HG03097 (cell line): ENCODE measurements at regions not wholly inside any gene's neighbourhood (a gene's known extent, or its start where the extent isn't known, plus 50 kb on each side); places are given as distances from the start of the nearest gene placed in this dataset.
"Not testable (repeated sequence)": the region's sequence is repeated elsewhere in the genome, so short reads cannot be mapped to it uniquely, and the experiment has no call there.

Experiments
- ATAC-seq: cut with Tn5 transposase; IDR thresholded peaks from one replicate; pipeline ENCODE4 v1.9.1; 2021; ENCODE audit not compliant: unreplicated experiment, low FRiP score

DNA sequence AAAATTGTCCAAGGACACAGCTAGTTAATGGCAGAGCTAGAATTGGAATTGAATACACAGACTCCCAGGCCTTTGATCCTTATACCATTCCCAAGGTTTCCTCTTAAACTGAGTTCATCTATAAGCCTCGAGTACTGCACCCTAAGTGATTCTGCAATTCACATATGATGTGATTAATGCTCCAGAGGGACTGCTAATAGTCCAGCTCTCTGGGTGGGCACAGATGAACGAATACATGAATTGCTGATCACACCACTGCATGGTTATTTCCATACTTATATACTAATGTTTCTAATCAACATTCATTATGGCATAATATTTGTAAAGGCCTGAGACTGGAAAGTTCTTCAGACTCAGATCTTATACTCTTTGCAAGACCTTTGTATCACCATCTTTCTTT is 101.8 kb downstream of the NUFIP1 start:
- no peak for ATAC-seq

DNA sequence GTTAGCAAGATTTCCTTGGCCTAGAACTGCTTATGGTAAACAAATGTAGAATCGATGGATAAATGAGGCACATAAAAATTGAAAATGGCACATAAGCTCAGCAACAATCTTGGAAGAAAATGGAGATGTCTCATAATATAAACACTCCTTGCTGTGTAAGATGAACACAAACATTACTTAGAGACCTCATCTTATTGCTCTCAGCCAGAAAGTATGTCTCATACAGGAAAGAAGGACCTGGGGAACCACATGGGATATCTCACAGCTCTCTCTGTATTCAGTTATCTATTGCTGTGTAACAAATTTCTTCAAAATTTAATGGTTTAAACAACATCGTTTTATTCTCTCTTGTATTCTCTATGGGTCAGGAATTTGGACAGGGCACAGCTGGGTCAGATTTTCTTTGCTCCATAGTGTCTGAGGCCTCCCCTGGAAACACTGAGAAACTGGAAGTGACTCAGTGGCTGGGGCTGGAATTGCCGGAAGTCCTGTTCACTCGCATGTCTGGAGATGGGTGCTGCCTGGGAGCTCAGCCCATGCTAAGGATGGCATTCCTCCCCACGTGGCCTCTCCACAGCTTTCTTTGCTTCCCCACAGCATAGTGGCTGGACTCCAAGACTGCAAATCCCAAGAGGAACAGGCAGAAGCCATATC is 105.1 kb downstream of the NUFIP1 start:
- ATAC-seq, result no peak

DNA sequence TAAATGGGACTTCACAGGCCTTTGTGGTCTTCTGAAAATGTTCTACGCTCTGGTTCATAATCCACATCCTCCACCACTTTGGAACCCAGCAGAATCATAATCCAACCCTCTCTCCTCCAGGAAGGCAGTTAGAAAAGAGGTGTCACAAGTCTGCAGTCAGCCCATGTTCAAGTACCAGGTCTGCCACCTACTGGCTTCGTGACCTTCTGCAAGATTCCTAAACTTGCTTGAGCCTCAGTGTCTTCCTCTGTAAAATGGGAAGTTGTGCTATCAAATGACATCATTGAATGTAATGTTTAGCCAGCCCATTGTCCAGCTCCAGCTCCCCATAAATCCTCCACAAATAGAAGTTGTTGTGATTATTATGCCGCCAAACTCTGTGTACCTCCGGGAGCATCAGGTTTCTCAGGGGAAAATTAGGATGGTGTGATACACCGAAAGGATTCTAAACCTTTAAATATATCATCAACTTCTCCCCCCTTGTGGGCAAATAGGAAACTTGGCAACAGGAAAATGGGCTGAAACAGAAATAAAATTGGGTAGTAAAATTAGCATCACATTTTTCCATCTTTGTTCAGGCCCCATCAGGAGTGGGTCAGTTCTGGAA is 109.7 kb downstream of the NUFIP1 start:
- ATAC-seq, result no peak

DNA sequence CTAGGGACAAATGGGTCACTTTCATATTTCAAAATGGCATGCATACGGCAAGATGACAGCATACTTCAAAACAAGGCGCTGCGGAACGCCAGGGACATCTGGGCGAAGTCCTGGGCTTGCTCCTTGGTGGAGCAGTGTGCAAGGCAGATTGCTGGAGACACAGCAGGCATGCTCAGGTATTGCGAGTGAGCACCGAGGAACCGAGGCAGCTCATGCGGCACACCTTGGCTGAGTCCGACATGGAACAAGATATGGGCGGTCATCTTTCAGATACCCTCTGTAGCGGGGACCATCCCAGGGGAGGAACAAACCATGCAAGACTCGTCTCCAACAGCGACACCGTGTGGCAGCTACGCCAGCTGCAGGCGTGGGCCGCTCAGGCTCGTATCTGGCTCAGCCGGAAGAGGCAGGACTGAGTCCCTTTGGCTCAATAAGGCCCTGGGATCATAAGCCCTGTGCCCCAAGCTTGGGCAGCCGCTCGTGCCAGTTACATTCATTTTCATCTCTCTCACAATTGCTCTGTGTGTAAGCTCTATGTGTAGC is 112.4 kb downstream of the NUFIP1 start:
- ATAC-seq, result no peak

DNA sequence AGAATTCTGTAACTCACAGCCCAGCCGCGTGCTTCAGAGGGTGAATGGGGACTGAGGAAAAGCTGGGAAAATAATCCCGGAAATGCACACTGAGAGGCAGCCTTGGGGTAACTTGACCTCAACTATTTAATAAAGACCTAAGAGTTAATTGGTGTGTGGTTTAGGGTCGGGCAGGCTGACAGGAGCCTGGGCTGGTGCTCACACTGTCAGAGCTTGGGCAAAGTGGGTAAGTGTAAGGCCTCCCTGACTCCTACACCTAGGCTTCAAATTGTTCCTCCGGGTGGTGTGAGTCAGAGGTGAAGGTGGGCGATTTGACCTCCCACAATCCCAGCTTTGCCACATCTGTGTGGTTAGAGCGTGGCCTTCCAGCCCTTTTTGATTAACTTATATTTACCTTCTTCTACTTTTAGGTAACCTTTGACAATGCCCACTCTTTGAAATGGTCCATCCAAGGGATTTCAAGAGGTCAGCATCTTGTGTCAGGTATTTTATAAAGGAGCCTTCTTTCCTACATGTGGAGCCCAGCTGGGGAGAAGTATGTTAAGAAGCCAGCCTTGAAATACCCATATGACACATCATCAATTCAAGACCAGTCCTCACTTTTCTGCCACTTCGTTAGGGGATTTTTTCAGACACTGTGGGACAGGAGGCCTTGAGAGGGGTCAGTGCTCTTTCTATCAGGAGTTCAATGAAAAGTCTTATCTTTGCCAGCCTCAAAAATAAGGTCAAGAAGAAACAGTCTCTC is 114.2 kb downstream of the NUFIP1 start:
- no peak for ATAC-seq

DNA sequence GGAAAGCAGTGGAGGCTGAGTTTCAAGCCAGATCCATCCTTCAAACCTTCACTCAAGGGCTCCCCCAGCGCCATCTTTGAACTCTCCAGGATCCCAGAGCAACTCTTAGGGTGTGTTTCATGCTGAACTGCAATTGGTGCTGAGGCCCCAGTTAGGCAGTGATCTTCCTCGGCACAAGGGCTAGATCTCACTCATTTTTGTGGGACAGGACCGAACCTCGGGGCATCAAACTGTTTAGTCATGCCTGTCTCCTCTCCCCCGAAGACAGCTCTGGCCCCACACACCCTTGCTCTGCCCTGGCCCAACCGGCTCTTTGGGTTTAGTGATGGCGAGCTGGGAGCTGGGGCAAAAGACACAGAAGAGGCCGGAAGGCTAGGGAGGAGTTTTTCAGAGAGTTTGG is 115.1 kb downstream of the NUFIP1 start:
- ATAC-seq, result no peak

DNA sequence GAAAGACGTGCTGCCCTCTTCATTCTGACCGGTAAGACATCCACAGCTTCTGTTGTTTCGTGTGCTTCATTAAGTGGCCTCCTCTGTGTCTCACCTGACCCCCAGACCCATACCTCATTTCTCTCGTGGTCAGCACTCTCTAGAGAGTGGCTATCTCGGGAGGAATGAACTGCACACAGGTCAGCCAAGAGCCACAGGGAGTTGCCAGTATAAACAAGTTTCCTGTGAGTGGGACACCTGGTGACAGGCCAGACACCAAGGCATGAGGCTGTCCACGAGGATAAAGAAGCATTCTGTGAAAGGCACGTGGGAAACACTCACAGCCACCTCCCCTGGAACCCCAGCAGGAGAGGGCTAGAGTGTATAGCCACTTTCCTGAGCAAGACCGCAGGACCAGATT is 115.8 kb downstream of the NUFIP1 start:
- ATAC-seq, result no peak

DNA sequence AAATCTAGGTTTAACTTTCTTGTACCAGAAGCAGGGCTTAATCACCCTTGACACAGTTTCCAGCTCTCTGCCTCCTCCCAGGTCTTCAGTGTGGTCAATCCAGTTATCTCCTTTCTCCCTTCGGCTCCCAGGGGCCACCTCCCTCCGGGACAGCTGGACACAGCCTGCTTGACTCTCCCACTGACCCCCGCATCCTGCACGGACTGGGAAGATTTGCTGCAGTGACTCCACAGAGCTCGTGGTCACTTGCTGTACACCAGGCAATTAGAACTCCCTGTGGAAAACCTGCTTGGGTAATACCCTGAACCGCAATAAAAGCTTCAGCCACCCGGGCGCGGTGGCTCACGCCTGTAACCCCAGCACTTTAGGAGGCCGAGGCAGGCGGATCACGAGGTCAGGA is 116.5 kb downstream of the NUFIP1 start:
- no peak for ATAC-seq

DNA sequence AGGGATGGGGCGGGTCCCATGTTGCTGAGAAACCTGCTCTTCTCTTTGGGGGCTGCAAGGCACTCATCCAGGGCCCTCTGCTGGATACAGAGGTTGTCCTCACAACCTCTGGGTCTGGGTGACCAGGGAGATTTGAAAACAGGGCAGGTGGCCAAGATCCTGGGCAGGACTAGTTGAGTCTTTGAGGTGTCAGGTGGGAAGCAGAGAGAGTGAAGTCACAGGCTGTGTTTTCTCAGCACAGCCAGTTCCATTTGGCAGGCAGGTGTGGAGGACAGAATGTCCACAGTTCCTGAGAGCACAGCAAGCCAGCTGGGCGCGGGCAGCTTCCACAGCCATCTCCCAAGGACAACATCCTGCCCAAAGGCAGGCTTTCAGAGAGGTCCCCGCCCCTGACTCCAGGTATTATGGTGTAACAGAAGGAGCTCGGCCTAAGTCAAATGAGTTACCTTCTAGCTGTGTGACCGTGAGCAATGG is 118.8 kb downstream of the NUFIP1 start:
- no peak for ATAC-seq

DNA sequence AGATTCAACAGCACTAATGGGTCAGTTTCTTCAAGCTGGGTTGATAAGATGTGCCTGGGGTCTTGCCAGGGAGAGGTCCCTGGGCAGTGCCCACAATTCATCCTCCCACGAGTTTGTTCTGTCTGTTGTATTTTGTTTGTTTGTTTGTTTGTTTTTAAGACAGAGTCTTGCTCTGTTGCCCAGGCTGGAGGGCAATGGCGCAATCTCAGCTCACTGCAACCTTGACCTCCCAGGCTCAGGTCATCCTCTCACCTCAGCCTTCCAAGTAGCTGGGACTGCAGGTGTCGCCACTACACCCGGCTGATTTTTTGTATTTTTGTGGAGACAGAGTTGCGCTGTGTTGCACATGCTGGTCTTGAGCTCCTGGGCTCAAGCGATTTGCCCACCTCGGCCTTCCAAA is 120.1 kb downstream of the NUFIP1 start:
- no peak for ATAC-seq

DNA sequence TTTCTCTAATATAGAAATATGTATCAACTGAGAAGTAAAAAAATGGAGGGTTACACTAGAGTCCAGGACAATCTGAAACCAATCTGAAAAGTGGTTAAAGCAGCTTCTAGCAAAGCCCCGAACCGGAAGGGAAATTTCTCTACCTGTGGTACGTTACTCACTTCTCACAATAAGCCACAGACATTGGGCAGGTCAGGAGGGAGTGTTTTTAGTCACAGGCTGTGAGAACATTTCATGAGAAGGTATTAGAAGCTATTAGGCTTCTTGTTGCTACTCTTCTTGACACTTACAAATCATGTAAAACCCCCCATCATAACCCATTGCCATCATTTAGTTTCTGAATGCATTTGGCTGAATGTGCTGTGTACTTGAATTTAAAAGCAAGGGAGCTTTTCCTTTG is 120.9 kb downstream of the NUFIP1 start:
- ATAC-seq, result no peak

DNA sequence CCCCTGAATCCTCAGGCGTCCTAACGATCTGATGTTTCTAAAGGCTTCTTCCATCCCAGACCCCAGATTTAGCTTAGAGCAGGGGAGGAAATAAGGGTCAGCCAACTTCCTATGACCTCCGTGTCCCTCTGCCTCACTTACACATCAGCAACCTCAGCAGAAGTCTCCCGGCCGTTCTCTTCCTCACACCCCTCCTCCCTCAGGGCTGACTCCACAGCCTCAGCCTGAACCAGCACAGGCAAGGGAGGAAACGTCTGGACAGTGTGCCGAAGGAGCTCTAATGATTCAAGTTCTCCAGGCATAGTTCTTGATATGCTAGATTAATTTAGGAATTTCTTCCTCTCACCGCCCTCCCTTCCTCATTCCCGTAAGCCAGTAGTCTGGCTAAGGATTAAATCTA is 121.4 kb downstream of the NUFIP1 start:
- ATAC-seq, result no peak

DNA sequence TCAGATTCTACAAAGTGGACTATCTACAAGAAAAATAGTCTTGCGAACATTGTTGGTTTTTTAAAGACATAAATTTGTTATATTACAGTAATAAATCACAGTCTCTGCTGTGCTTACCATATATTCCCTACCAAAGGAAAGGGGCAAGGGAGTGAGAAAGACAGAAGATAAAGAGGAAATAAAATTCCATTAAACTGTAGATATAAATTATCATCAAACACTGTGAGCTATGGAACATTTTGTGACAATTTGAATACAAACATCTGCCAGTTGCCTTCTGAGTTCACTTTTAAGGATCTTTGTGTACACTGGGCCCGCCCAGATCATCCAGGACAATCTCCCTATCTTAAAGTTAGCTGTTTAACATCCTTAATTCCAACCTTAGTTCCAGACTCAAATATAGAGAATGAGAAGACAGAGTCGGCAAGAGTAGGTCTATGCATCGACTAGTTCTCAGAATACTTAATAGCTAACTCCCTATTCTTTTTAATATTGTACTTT is 122.8 kb downstream of the NUFIP1 start:
- no peak for ATAC-seq

DNA sequence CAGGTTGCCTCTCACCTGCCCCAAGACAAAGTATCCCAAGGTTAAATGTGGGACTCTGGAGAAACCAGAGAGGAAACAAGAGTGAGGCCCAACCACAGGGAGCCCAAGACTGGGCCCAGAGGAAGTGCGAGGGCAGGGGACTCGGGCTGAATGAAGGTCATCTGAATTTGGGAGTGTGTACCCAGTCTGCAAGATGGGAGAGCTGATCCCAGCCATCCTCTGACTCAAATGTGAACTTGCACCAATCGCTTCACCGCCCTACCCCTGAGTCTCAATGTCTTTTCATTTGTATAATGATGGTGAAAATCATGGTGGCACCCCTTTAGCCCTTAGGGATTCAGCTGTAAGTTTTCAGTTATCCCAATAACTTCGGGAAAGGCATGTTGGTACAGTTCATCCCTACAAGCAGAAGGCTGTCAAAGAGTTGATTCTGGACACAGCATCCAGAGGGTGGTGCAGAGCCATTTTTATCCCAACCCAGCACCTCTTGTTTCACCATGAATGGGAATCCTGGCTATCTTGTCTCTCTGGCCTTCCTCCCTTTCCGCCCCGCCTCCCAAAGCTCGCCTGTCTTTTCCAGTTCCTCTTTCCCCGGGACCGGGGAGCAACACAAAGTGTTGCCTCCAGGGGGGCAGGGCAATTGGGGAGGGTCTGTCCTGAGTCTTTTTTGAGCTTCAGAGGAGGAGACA is 123.4 kb downstream of the NUFIP1 start:
- no peak for ATAC-seq

DNA sequence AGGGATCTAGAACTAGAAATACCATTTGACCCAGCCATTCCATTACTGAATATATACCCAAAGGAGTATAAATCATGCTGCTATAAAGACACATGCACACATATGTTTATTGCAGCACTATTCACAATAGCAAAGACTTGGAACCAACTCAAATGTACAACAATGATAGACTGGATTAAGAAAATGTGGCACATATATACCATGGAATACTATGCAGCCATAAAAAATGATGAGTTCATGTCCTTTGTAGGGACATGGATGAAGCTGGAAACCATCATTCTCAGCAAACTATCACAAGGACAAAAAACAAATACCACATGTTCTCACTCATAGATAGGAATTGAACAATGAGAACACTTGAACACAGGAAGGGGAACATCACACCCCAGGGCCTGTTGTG is 125.6 kb downstream of the NUFIP1 start:
- not testable (repeated sequence) for ATAC-seq

DNA sequence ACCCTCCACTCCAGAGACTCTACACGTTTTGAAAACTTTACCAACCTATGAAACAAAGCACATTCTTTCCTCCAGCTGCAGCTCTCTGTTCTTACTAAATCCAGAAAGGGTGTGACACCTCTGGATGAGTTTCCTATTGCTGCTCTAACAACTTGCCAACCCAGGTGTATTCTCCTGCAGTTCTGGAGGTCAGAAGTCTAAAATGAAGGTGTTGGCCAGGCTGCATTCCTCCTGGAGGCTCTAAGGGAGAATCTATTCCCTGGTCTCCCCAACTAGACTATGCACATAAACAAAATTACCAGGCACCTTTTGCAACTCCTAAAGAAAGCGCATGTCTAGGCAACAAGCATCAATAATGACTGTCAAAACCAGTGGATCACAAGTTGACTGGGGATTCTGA is 128.8 kb downstream of the NUFIP1 start:
- no peak for ATAC-seq

DNA sequence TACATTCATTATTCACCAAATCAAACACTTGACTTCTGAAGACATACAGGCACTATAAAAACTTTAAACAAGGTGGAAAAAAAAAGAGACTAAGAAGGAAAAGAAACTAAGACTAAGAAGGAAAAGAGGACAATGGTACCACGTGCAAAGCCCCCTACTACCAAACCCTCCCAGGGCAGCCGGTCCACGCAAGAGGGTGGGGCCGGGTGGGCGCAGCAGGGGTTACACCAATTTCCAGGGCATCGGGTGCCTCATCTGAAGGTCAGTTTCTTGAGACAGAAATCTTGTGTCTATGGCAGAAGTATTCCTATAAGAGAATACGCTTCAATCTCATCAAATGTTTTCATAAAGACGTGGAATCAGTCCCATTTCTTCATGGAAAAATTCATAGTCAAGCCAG is 131.5 kb downstream of the NUFIP1 start:
- no peak for ATAC-seq

DNA sequence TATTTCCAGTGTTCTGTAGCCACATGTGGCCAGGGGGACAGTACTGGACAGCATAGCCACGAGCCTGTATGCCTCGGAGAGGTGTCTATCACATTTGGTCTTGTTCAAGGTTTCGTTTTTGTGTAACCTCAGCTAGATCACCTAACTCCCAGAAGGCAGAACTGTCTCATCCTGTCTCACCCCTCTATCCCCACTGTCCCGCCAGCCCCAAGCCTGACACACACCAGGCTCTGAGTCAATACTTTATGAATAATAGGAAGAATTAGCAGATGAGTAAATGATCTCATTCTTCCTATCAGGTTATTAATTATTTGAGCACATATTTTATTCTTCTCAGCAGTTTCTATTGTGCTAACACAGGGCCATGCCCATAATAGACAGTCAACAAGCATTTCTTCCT is 132.2 kb downstream of the NUFIP1 start:
- no peak for ATAC-seq

DNA sequence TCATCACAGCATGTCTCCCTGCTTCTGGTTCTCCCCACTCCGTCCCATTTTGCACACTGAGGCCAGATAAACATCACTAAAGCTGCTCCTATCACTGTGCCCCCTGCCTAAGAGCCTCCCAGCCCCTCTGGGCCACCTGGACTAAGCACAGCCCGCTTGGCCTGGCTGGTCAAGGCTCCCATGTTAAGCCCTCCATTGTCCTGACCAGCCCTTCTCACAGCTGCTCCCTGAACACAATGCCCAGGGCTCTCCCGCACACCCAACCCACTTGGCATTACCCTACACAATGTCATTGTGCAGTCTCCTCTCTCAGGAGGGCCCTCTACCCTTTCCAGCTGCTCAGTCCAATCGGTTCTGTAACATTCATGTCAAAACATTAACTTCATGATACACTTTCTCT is 133.4 kb downstream of the NUFIP1 start:
- ATAC-seq, result no peak

DNA sequence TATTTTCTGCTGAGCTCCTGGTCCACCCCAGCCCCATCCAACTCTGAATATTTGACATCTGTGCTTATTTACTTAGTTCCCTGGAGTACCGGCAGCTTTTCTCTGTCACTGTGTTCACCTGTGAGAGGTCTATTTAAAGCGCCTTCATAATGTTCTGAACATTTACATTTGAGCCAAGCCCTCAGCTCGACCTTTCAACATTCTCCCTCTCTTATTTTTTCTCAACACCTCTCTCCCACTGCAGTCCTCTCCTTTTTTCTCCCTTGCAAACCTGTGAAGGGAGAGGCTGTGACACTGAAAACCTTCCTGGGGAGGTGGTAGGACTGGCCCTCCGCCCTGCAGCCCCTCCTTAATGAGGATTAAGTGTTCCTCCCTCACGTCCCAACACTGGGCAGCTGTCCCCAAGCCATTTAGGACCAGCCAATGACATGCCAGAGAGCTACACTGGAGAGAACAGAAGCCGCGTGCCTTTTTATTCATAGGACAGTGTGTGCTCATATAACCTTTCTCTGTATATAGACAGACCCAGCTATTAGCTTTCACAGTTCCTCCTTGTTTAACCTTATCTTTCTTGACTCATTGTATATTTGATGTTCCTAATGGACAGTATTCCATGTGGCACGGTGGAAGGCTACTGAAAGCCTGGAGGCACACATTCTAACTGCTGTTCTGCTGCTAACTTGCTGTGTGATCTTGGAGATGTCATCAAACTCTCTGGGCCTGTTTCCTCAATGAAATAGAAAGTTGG is 134.8 kb downstream of the NUFIP1 start:
- no peak for ATAC-seq
